ENCODE measurements at regions not wholly inside any gene's neighbourhood (a gene's known extent, or its start where the extent isn't known, plus 50 kb on each side); places are given as distances from the start of the nearest gene placed in this dataset.

DNA sequence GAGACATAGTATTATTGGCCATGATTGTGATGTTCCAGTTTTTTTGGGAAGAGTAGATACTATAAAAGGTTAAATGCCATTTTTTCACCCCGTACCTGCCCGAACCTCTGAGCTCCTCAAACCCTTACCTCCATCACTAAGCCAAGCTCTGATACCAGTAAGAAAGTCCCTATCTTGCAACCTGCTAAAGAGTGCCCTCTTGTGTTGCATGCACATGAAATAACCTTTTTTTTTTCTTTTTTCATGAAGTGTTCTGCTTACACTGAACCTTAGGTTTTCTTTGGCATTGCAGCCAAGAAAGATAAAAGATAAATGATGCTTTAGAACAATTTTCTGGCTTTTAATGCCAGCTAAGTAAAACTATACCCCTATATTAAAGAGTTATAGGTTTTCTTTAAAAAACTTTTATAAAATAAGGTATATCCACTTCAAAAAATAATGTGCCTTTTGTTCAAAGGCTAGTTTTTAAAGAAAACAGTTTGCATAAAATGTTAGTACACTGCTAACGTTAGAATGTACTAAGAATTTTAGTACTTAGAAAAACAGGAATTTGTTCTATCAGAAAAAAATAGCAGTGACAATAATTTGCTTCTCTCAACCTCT is 295.3 kb upstream of the PMFBP1 start:
- Histone ChIP-seq H4K20me1 (ENCODE audit: insufficient read depth, low read length) (no peaks in the 10 kb centered on the region), H3K9me3 (ENCODE audit: low read length) (0 out of 2 replicates have a peak, but pooled peaks cover 2% of the 10 kb centered on the region), H3K9ac (ENCODE audit: low read length) (no peak overlapping the region), H3K4me2 (ENCODE audit: low read length) (no peak overlapping the region), H3F3A (ENCODE audit: insufficient read depth, low read length) (no peaks in the 10 kb centered on the region), H3K4me3 (ENCODE audit: low read depth, low read length, poor library complexity, severe bottlenecking) (no peak overlapping the region), H3K4me1 (ENCODE audit: insufficient read depth, low read length, severe bottlenecking) (no peaks in the 10 kb centered on the region), H3K79me2 (ENCODE audit: insufficient read depth, low read length) (no peaks in the 10 kb centered on the region), H3K27me3 (ENCODE audit: insufficient read depth, low read length) (no peaks in the 10 kb centered on the region), H2AFZ (ENCODE audit: low read length) (no peak overlapping the region), H3K9me2 (ENCODE audit: low read depth, low read length) (no peaks in the 10 kb centered on the region), H3K27ac (ENCODE audit: low read depth, low read length, poor library complexity, severe bottlenecking) (no peak overlapping the region), H3K36me3 (ENCODE audit: insufficient read depth, low read length) (no peaks in the 10 kb centered on the region)
- TF ChIP-seq EZH2 (IDR thresholded peaks at IDR 0.05; ENCODE audit: borderline replicate concordance, low read length): no peak
- TF ChIP-seq, protein P1, sequence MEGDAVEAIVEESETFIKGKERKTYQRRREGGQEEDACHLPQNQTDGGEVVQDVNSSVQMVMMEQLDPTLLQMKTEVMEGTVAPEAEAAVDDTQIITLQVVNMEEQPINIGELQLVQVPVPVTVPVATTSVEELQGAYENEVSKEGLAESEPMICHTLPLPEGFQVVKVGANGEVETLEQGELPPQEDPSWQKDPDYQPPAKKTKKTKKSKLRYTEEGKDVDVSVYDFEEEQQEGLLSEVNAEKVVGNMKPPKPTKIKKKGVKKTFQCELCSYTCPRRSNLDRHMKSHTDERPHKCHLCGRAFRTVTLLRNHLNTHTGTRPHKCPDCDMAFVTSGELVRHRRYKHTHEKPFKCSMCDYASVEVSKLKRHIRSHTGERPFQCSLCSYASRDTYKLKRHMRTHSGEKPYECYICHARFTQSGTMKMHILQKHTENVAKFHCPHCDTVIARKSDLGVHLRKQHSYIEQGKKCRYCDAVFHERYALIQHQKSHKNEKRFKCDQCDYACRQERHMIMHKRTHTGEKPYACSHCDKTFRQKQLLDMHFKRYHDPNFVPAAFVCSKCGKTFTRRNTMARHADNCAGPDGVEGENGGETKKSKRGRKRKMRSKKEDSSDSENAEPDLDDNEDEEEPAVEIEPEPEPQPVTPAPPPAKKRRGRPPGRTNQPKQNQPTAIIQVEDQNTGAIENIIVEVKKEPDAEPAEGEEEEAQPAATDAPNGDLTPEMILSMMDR (IDR thresholded peaks at IDR 0.05; ENCODE audit: low read length): peak; percentile 75

DNA sequence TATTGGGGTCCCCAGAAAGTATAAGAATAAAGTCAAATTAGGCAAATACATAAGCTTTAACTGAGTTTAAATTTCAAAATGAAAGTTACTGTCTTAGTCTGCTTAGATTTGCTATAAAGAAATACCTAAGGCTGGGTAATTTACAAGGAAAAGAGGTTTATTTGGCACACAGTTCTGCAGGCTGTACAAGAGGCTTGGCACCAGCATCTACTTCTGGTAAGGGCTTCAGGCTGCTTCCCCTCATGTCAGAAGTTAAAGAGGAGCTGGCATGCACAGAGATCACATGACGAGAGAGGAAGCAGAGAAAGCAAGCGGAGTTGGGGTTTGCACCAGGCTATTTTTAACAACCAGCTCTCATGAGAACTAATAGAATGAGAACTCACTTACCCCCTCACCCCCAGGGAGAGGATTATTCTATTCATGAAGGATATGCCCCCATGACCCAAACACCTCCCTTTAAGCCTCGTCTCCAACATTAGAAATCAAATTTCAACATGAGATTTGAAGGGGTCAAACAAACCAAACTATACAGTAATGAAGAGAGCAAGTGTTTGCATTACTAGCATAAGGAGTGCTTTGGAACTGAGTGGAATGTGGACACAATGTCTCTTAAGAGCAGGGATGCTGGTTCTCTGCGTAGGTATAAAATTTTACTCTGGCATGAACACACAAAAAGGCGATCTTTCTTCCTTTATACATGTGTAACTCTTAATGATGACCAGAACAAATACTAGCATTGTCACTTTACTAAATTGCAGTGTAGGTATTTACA is 292.8 kb upstream of the PMFBP1 start:
- no peak overlapping the region for H3K9ac ChIP-seq (ENCODE audit: low read length)
- no peaks in the 10 kb centered on the region for H3K27me3 ChIP-seq (ENCODE audit: insufficient read depth, low read length)
- H3K4me2 ChIP-seq (ENCODE audit: low read length): no peak overlapping the region
- no peaks in the 10 kb centered on the region for H4K20me1 ChIP-seq (ENCODE audit: insufficient read depth, low read length)
- H3K79me2 ChIP-seq (ENCODE audit: insufficient read depth, low read length): no peaks in the 10 kb centered on the region
- TF ChIP-seq, protein P1 (IDR thresholded peaks at IDR 0.05; ENCODE audit: low read length): no peak
- TF ChIP-seq EZH2 (IDR thresholded peaks at IDR 0.05; ENCODE audit: borderline replicate concordance, low read length): no peak
- no peaks in the 10 kb centered on the region for H3F3A ChIP-seq (ENCODE audit: insufficient read depth, low read length)
- no peaks in the 10 kb centered on the region for H3K36me3 ChIP-seq (ENCODE audit: insufficient read depth, low read length)
- no peak overlapping the region for H3K4me3 ChIP-seq (ENCODE audit: low read depth, low read length, poor library complexity, severe bottlenecking)
- H2AFZ ChIP-seq (ENCODE audit: low read length): no peak overlapping the region
- H3K27ac ChIP-seq (ENCODE audit: low read depth, low read length, poor library complexity, severe bottlenecking): no peak overlapping the region
- 0 out of 2 replicates have a peak, but pooled peaks cover 2% of the 10 kb centered on the region for H3K9me3 ChIP-seq (ENCODE audit: low read length)
- no peaks in the 10 kb centered on the region for H3K4me1 ChIP-seq (ENCODE audit: insufficient read depth, low read length, severe bottlenecking)
- no peaks in the 10 kb centered on the region for H3K9me2 ChIP-seq (ENCODE audit: low read depth, low read length)

DNA sequence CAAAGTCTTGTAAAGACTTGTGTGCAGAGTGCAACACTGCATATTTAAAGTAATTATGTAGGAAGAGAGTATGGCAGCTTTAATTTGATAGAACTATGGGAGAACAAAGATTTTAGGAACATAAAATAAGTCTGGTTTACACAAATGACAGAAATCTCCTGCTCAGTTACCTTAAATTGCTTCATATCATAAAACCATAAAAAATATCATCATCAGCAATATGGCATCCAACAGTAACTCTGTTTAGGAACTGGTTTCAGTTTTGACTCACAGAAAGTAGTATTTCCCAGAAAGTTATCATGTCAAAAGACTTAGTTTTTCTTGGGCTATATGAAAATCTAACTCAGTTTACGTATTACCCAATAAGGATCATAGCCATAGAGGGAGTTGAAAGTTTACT is 292.1 kb upstream of the PMFBP1 start:
- Histone ChIP-seq H2AFZ (ENCODE audit: low read length) (no peak overlapping the region), H4K20me1 (ENCODE audit: insufficient read depth, low read length) (no peaks in the 10 kb centered on the region), H3K27ac (ENCODE audit: low read depth, low read length, poor library complexity, severe bottlenecking) (no peak overlapping the region), H3K9me2 (ENCODE audit: low read depth, low read length) (no peaks in the 10 kb centered on the region), H3K36me3 (ENCODE audit: insufficient read depth, low read length) (no peaks in the 10 kb centered on the region), H3K4me2 (ENCODE audit: low read length) (no peak overlapping the region), H3K4me3 (ENCODE audit: low read depth, low read length, poor library complexity, severe bottlenecking) (no peak overlapping the region), H3K4me1 (ENCODE audit: insufficient read depth, low read length, severe bottlenecking) (no peaks in the 10 kb centered on the region), H3K79me2 (ENCODE audit: insufficient read depth, low read length) (no peaks in the 10 kb centered on the region), H3K9ac (ENCODE audit: low read length) (no peak overlapping the region), H3K9me3 (ENCODE audit: low read length) (0 out of 2 replicates have a peak, but pooled peaks cover 2% of the 10 kb centered on the region), H3F3A (ENCODE audit: insufficient read depth, low read length) (no peaks in the 10 kb centered on the region), H3K27me3 (ENCODE audit: insufficient read depth, low read length) (no peaks in the 10 kb centered on the region)
- no peak for TF ChIP-seq EZH2 (IDR thresholded peaks at IDR 0.05; ENCODE audit: borderline replicate concordance, low read length)
- TF ChIP-seq, protein P1 (IDR thresholded peaks at IDR 0.05; ENCODE audit: low read length): no peak

Data from OCI-LY1 (cell line).